ENCODE measurements at regions not wholly inside any gene's neighbourhood (a gene's known extent, or its start where the extent isn't known, plus 50 kb on each side); places are given as distances from the start of the nearest gene placed in this dataset.

GRCh38 chr10:33887188-33887587 lies 552.7 kb upstream of the NRP1 start:
- WGBS (ENCODE audit: insufficient coverage) = 100% methylated on average over 1 of the region's 3 CpGs
- Mint-ChIP-seq H3K9me3 (peaks cover 0 to 14% (median 6%) of the 10 kb centered on the region in 7 donors), H3K27me3 (ENCODE audit: low read depth in 3 of 3) (peaks cover 3 to 4% (median 3%) of the 10 kb centered on the region in 3 donors), H3K4me3 (no peak overlapping the region), H3K4me1 (no peaks in the 10 kb centered on the region), H3K36me3 (no peaks in the 10 kb centered on the region), H3K27ac (no peak overlapping the region)
- H4K20me1 ChIP-seq (ENCODE audit: insufficient read depth, low read length) = no peaks in the 10 kb centered on the region
- no peak overlapping the region for H3K27ac ChIP-seq (ENCODE audit: low read depth in 1 of 2, low read length in 2 of 2)
- no peak for TF ChIP-seq CTCF (IDR thresholded peaks at IDR 0.05)
- no peak overlapping the region for H3K4me2 ChIP-seq (replicated peaks; ENCODE audit: extremely low read depth, low read length, poor library complexity, severe bottlenecking)
- no peak overlapping the region for H3K9ac ChIP-seq (ENCODE audit: insufficient read depth, low read length, poor library complexity, severe bottlenecking)
- no peak for DNase-seq
- H3K4me3 ChIP-seq (replicated peaks in 1 of 3; ENCODE audit: low read depth in 2 of 3, low read length in 3 of 3) = no peak overlapping the region
- H3K36me3 ChIP-seq (replicated peaks in 1 of 2; ENCODE audit: control insufficient read depth in 1 of 2, insufficient read depth in 2 of 2, low read length in 2 of 2) = no peaks in the 10 kb centered on the region
- no peak overlapping the region for H2AFZ ChIP-seq (ENCODE audit: insufficient read depth, low read depth, low read length, poor library complexity, severe bottlenecking)
- no peaks in the 10 kb centered on the region for H3K4me1 ChIP-seq (ENCODE audit: control insufficient read depth in 1 of 2, insufficient read depth in 2 of 2, low read length in 2 of 2)
- intact Hi-C loops (cut with micrococcal nuclease) = no loop called here
- no peaks in the 10 kb centered on the region for H3K79me2 ChIP-seq (ENCODE audit: insufficient read depth, low read length)
- peaks cover 0 to 2% of the 10 kb centered on the region in 2 donors for H3K9me3 ChIP-seq (replicated peaks in 1 of 2; ENCODE audit: control insufficient read depth in 1 of 2, insufficient read depth in 1 of 2, low read length in 2 of 2)
- no peaks in the 10 kb centered on the region for H3K27me3 ChIP-seq (ENCODE audit: control insufficient read depth in 2 of 2, insufficient read depth in 2 of 2, low read length in 2 of 2)

GRCh38 chr10:33886299-33886698 lies 551.8 kb upstream of the NRP1 start:
- intact Hi-C loops (cut with micrococcal nuclease) = no loop called here
- no peak for DNase-seq
- no peaks in the 10 kb centered on the region for H4K20me1 ChIP-seq (ENCODE audit: insufficient read depth, low read length)
- no peak overlapping the region for H3K4me2 ChIP-seq (replicated peaks; ENCODE audit: extremely low read depth, low read length, poor library complexity, severe bottlenecking)
- no peaks in the 10 kb centered on the region for H3K4me1 ChIP-seq (ENCODE audit: control insufficient read depth in 1 of 2, insufficient read depth in 2 of 2, low read length in 2 of 2)
- Mint-ChIP-seq H3K9me3 (peaks cover 0 to 14% (median 4%) of the 10 kb centered on the region in 7 donors), H3K36me3 (no peaks in the 10 kb centered on the region), H3K27me3 (ENCODE audit: low read depth in 3 of 3) (peaks cover 3 to 4% (median 3%) of the 10 kb centered on the region in 3 donors), H3K27ac (no peak overlapping the region), H3K4me3 (no peak overlapping the region), H3K4me1 (no peaks in the 10 kb centered on the region)
- H2AFZ ChIP-seq (ENCODE audit: insufficient read depth, low read depth, low read length, poor library complexity, severe bottlenecking) = no peak overlapping the region
- H3K9me3 ChIP-seq (replicated peaks in 1 of 2; ENCODE audit: control insufficient read depth in 1 of 2, insufficient read depth in 1 of 2, low read length in 2 of 2) = peaks cover 0 to 2% of the 10 kb centered on the region in 2 donors
- H3K79me2 ChIP-seq (ENCODE audit: insufficient read depth, low read length) = no peaks in the 10 kb centered on the region
- H3K27ac ChIP-seq (ENCODE audit: low read depth in 1 of 2, low read length in 2 of 2) = no peak overlapping the region
- H3K4me3 ChIP-seq (replicated peaks in 1 of 3; ENCODE audit: low read depth in 2 of 3, low read length in 3 of 3) = no peak overlapping the region
- H3K36me3 ChIP-seq (replicated peaks in 1 of 2; ENCODE audit: control insufficient read depth in 1 of 2, insufficient read depth in 2 of 2, low read length in 2 of 2) = no peaks in the 10 kb centered on the region
- no peak for TF ChIP-seq CTCF (IDR thresholded peaks at IDR 0.05)
- H3K9ac ChIP-seq (ENCODE audit: insufficient read depth, low read length, poor library complexity, severe bottlenecking) = no peak overlapping the region
- no peaks in the 10 kb centered on the region for H3K27me3 ChIP-seq (ENCODE audit: control insufficient read depth in 2 of 2, insufficient read depth in 2 of 2, low read length in 2 of 2)
- WGBS (ENCODE audit: insufficient coverage) = no CpG with 5 or more reads among the region's 2 CpGs

Measured in CD14-positive monocyte (primary cell).